ENCODE measurements at regions not wholly inside any gene's neighbourhood (a gene's known extent, or its start where the extent isn't known, plus 50 kb on each side); places are given as distances from the start of the nearest gene placed in this dataset.

GRCh38 chr12:92297405-92297804, 151.8 kb upstream of the BTG1 start:
- DNase-seq: no peak

- no peak for DNase-seq
These were observed 149.9 kb upstream of the BTG1 start for GRCh38 chr12:92295523-92295922.

- no peak for DNase-seq
These were observed 149.2 kb upstream of the BTG1 start for GRCh38 chr12:92294676-92295440.

- DNase-seq: no peak
These were observed 146.4 kb upstream of the BTG1 start for GRCh38 chr12:92292016-92292415.

- no peak for DNase-seq
These were observed 145.2 kb upstream of the BTG1 start for GRCh38 chr12:92290886-92291285.

- no peak for DNase-seq
These were observed 144.7 kb upstream of the BTG1 start for GRCh38 chr12:92290350-92290695.

- DNase-seq: peak; percentile 36
These were observed 144.1 kb upstream of the BTG1 start for GRCh38 chr12:92289629-92290349.

GRCh38 chr12:92288561-92288960, 142.9 kb upstream of the BTG1 start:
- DNase-seq: no peak

GRCh38 chr12:92278378-92278828, 132.8 kb upstream of the BTG1 start:
- no peak for DNase-seq

GRCh38 chr12:92277795-92278194, 132.1 kb upstream of the BTG1 start:
- no peak for DNase-seq

- no peak for DNase-seq
These were observed 130.6 kb upstream of the BTG1 start for GRCh38 chr12:92276276-92276675.

GRCh38 chr12:92275443-92276154, 130.0 kb upstream of the BTG1 start:
- no peak for DNase-seq

- DNase-seq: no peak
These were observed 127.4 kb upstream of the BTG1 start for GRCh38 chr12:92273076-92273475.

- no peak for DNase-seq
These were observed 126.7 kb upstream of the BTG1 start for GRCh38 chr12:92272061-92272964.

GRCh38 chr12:92271341-92271740, 125.7 kb upstream of the BTG1 start:
- DNase-seq: no peak

GRCh38 chr12:92270521-92270920, 124.9 kb upstream of the BTG1 start:
- DNase-seq: no peak

GRCh38 chr12:92268946-92269345, 123.3 kb upstream of the BTG1 start:
- DNase-seq: no peak

- no peak for DNase-seq
These were observed 116.0 kb upstream of the BTG1 start for GRCh38 chr12:92261692-92262091.

GRCh38 chr12:92261071-92261470, 115.4 kb upstream of the BTG1 start:
- no peak for DNase-seq

GRCh38 chr12:92259696-92260251, 114.1 kb upstream of the BTG1 start:
- DNase-seq: peak; percentile 16

GRCh38 chr12:92259291-92259690, 113.6 kb upstream of the BTG1 start:
- no peak for DNase-seq

- no peak for DNase-seq
These were observed 111.6 kb upstream of the BTG1 start for GRCh38 chr12:92257261-92257660.

Measured in dermis blood vessel endothelial cell (primary cell).